Progenitor cell of endocrine pancreas (in vitro differentiated cells): ENCODE measurements at regions not wholly inside any gene's neighbourhood (a gene's known extent, or its start where the extent isn't known, plus 50 kb on each side); places are given as distances from the start of the nearest gene placed in this dataset.

Source experiments
- DNase-seq: peaks from one replicate; pipeline ENCODE4 v3.0.0; 2021; ENCODE audit warnings: low spot score; ENCODE audit not compliant: unreplicated experiment
- H3K27ac Mint-ChIP-seq: 2 replicates; pipeline ENCODE4 v1.8.0; 2021; ENCODE audit warnings: mild to moderate bottlenecking, moderate library complexity, mixed read lengths
- H3K27me3 Mint-ChIP-seq: 2 replicates; pipeline ENCODE4 v1.8.0; 2021; ENCODE audit warnings: mixed read lengths
- H3K36me3 Mint-ChIP-seq: 2 replicates; pipeline ENCODE4 v1.8.0; 2022; ENCODE audit warnings: mixed read lengths; ENCODE audit not compliant: insufficient read depth
- H3K4me1 Mint-ChIP-seq: 2 replicates; pipeline ENCODE4 v1.8.0; 2021; ENCODE audit warnings: low read depth, mixed read lengths
- H3K4me3 Mint-ChIP-seq: 2 replicates; pipeline ENCODE4 v1.8.0; 2021; ENCODE audit warnings: low read depth, mild to moderate bottlenecking, moderate library complexity, mixed read lengths
- H3K9me3 Mint-ChIP-seq: 2 replicates; pipeline ENCODE4 v1.8.0; 2021; ENCODE audit warnings: low read depth, mixed read lengths
- CTCF ChIP-seq: fragments of 200-600 bp; sonication (generic); IDR thresholded peaks from one replicate; pipeline ENCODE4 v1.5.0; 2021; ENCODE audit warnings: antibody characterized with exemption, mild to moderate bottlenecking; ENCODE audit not compliant: unreplicated experiment

DNA sequence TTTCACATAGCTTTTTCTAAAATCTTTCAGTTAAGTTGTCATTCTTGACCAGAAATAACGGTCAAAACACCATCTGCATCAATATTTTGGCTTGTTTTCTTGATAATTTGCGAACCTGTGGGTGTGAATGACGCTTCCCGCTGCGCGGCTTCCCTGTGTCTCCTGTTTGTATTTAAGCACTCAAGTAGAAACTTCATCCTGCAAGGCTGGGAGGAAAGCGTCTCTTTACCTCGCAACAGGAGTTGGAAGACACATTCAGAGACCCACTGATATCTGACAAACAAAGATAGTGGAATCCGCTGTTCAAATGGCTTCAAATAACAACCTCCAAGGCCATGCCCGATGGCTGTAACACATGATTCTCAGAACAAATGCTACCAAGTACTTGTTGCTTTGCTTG lies 704.9 kb downstream of the DCDC2C start:
- no peak for TF ChIP-seq CTCF
- Mint-ChIP-seq H3K27me3 (peaks cover 6% of the 10 kb centered on the region), H3K4me1 (peaks cover 6% of the 10 kb centered on the region), H3K27ac (no peak overlapping the region), H3K4me3 (no peak overlapping the region), H3K9me3 (no peaks in the 10 kb centered on the region), H3K36me3 (no peaks in the 10 kb centered on the region)
- DNase-seq, result no peak

DNA sequence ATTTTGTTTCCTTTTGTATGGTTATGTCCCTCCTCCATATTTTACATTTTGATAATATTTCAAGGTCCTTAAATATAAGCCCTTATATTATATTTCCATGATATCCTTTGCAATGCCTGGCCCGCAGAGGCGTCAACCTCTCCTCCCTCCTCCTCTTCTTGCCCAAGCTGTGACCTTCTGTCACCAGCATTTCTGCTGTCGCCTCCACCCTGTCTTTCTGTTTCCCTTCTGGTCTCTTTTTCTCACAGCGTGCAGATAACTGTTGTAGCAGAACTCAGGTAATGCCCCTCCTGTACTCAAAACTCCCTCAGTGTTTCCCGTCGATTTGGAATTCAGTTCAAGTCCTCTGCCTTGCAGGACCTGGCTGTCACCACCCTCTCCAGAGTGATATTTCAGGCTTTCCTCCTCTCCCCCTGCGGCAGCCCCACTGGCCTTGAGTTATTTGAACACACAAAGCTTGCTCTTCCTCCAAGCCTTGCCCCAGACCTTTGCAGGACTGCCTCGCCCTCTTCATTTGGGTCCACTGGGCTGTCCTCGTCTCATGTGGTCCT lies 709.3 kb downstream of the DCDC2C start:
- TF ChIP-seq CTCF, result no peak
- DNase-seq, result no peak
- no peak overlapping the region for H3K27ac Mint-ChIP-seq
- H3K27me3 Mint-ChIP-seq, result peaks cover 6% of the 10 kb centered on the region
- H3K4me3 Mint-ChIP-seq, result no peak overlapping the region
- H3K36me3 Mint-ChIP-seq, result no peaks in the 10 kb centered on the region
- no peaks in the 10 kb centered on the region for H3K9me3 Mint-ChIP-seq
- H3K4me1 Mint-ChIP-seq, result no peaks in the 10 kb centered on the region

DNA sequence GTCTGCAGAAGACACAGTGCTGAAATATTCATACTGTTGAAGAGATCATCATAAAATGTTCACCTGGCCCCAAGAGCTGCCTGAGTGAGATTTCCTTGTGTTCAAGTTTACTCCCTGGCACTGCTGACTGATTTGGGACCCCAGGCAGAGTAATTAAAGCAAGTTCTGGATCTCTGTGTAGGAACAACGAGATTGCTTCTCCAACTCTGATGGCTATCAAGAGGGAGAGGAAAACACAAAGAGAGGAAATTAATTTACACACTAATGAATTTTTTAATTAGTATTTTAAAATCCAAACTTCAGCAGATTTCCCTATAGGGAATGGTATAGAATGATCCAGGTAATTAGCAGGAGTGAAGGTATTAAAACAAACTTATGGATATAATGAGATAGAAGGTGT lies 711.8 kb downstream of the DCDC2C start:
- Mint-ChIP-seq H3K9me3 (peaks cover 4% of the 10 kb centered on the region), H3K4me3 (no peak overlapping the region), H3K36me3 (no peaks in the 10 kb centered on the region), H3K4me1 (no peaks in the 10 kb centered on the region), H3K27ac (no peak overlapping the region), H3K27me3 (peaks cover 3% of the 10 kb centered on the region)
- DNase-seq, result no peak
- no peak for TF ChIP-seq CTCF

DNA sequence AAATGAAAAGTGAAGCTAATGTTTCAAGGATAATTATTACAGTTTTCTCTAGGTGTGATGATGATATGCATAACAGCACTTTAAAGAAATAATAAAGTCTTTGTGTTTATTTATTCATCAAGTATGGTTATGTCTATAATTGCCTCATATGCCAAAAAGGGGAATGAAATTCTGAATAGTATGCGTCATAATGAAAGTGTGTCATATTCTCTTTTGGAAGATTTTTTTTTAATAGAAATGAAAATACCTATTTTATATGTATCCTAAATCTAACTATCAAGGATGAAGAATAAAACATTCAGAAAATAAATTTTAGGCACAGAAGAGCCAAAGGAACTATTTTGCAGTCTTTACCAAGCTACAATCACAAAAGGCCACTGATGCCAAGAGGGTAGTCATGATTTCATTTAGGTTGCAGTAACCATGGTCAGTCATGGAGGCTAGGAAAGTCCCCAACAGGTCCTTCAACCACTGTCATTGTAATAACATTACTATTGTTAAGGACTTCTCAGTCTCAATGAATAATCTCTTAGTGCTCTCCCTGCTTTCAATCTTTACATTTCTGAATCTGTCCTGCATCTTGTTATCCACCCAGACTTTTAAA lies 712.5 kb downstream of the DCDC2C start:
- TF ChIP-seq CTCF, result no peak
- Mint-ChIP-seq H3K27me3 (peaks cover 3% of the 10 kb centered on the region), H3K4me3 (no peak overlapping the region), H3K27ac (no peak overlapping the region), H3K4me1 (no peaks in the 10 kb centered on the region), H3K36me3 (no peaks in the 10 kb centered on the region), H3K9me3 (peaks cover 4% of the 10 kb centered on the region)
- DNase-seq, result no peak

- Mint-ChIP-seq H3K27me3 (peaks cover under 1% of the 10 kb centered on the region), H3K9me3 (peaks cover 4% of the 10 kb centered on the region), H3K4me1 (no peaks in the 10 kb centered on the region), H3K27ac (no peak overlapping the region), H3K4me3 (no peak overlapping the region), H3K36me3 (no peaks in the 10 kb centered on the region)
- no peak for TF ChIP-seq CTCF
- no peak for DNase-seq
Observed at GRCh38 chr2:4416431-4416830, 713.1 kb downstream of the DCDC2C start.
